ENCODE measurements at regions not wholly inside any gene's neighbourhood (a gene's known extent, or its start where the extent isn't known, plus 50 kb on each side); places are given as distances from the start of the nearest gene placed in this dataset.

GRCh38 chr7:136480901-136481300, 387.6 kb upstream of the CHRM2 start:
- Histone ChIP-seq H3K27me3 (no peaks in the 10 kb centered on the region), H3K9me3 (peaks cover 0 to 21% (median 0%) of the 10 kb centered on the region in 11 donors), H3K4me3 (no peak overlapping the region), H3K4me1 (no peaks in the 10 kb centered on the region), H3K36me3 (no peaks in the 10 kb centered on the region), H3K27ac (no peak overlapping the region)
- ATAC-seq (no peak), DNase-seq (no peak)
- intact Hi-C loops (cut with DNase I): no loop called here
- TF ChIP-seq CTCF (IDR thresholded peaks at IDR 0.05): no peak
- 37 to 48% methylated on average over 4 of the region's 4 CpGs for WGBS, 2 donors

- no peak for TF ChIP-seq CTCF (IDR thresholded peaks at IDR 0.05)
- Histone ChIP-seq H3K4me3 (no peak overlapping the region), H3K36me3 (no peaks in the 10 kb centered on the region), H3K27me3 (no peaks in the 10 kb centered on the region), H3K9me3 (peaks cover 0 to 29% (median 0%) of the 10 kb centered on the region in 11 donors), H3K27ac (no peak overlapping the region), H3K4me1 (no peaks in the 10 kb centered on the region)
- DNase-seq (no peak), ATAC-seq (no peak)
- 40 to 65% methylated on average over 2 of the region's 2 CpGs for WGBS, 2 donors
- intact Hi-C loops (cut with DNase I): no loop called here
Measured at GRCh38 chr7:136479922-136480321, 388.5 kb upstream of the CHRM2 start.

- ATAC-seq (no peak), DNase-seq (no peak)
- intact Hi-C loops (cut with DNase I): no loop called here
- 86 to 87% methylated on average over 1 of the region's 1 CpG for WGBS, 2 donors
- no peak for TF ChIP-seq CTCF (IDR thresholded peaks at IDR 0.05)
- no peak overlapping the region for H3K4me3 ChIP-seq
- no peaks in the 10 kb centered on the region for H3K27me3 ChIP-seq
- no peak overlapping the region for H3K27ac ChIP-seq
- H3K9me3 ChIP-seq: peaks cover 0 to 88% (median 26%) of the 10 kb centered on the region in 11 donors
- H3K36me3 ChIP-seq: no peaks in the 10 kb centered on the region
- H3K4me1 ChIP-seq: no peaks in the 10 kb centered on the region
Measured at GRCh38 chr7:136470179-136470578, 398.3 kb upstream of the CHRM2 start.

GRCh38 chr7:136452949-136453348, 415.5 kb upstream of the CHRM2 start:
- intact Hi-C loops (cut with DNase I): no loop called here
- 84 to 90% methylated on average over 3 of the region's 3 CpGs for WGBS, 2 donors
- ATAC-seq (no peak), DNase-seq (no peak)
- peaks cover 0 to 21% (median 0%) of the 10 kb centered on the region in 11 donors for H3K9me3 ChIP-seq
- no peaks in the 10 kb centered on the region for H3K27me3 ChIP-seq
- no peak for TF ChIP-seq CTCF (IDR thresholded peaks at IDR 0.05)
- H3K4me1 ChIP-seq: no peaks in the 10 kb centered on the region
- no peak overlapping the region for H3K4me3 ChIP-seq
- no peaks in the 10 kb centered on the region for H3K36me3 ChIP-seq
- no peak overlapping the region for H3K27ac ChIP-seq

- TF ChIP-seq CTCF (IDR thresholded peaks at IDR 0.05): no peak
- Histone ChIP-seq H3K27ac (no peak overlapping the region), H3K9me3 (peaks cover 0 to 7% (median 0%) of the 10 kb centered on the region in 11 donors), H3K4me1 (no peaks in the 10 kb centered on the region), H3K36me3 (no peaks in the 10 kb centered on the region), H3K27me3 (no peaks in the 10 kb centered on the region), H3K4me3 (no peak overlapping the region)
- ATAC-seq (no peak), DNase-seq (no peak)
- intact Hi-C loops (cut with DNase I): no loop called here
Measured at GRCh38 chr7:136446751-136447150, 421.7 kb upstream of the CHRM2 start.
